ENCODE measurements at regions not wholly inside any gene's neighbourhood (a gene's known extent, or its start where the extent isn't known, plus 50 kb on each side); places are given as distances from the start of the nearest gene placed in this dataset.

- H3K4me1 ChIP-seq (ENCODE audit: insufficient read depth): no peaks in the 10 kb centered on the region
- no peak overlapping the region for H2AFZ ChIP-seq
- H3K9me3 ChIP-seq (ENCODE audit: low read depth): no peaks in the 10 kb centered on the region
- H4K20me1 ChIP-seq (ENCODE audit: insufficient read depth, poor library complexity, severe bottlenecking): no peaks in the 10 kb centered on the region
- no peaks in the 10 kb centered on the region for H3K36me3 ChIP-seq (replicated peaks; ENCODE audit: insufficient read depth, low read depth)
- no peaks in the 10 kb centered on the region for H3K79me2 ChIP-seq
- 100% methylated on average over 1 of the region's 1 CpG for WGBS (ENCODE audit: low lambda C conversion rate, missing lambda C conversion rate)
- no peak overlapping the region for H3K4me2 ChIP-seq
- no peaks in the 10 kb centered on the region for H3K9me2 ChIP-seq (replicated peaks; ENCODE audit: insufficient read depth)
- H3K27ac ChIP-seq: no peak overlapping the region
- no peak for DNase-seq (ENCODE audit: low spot score)
- TF ChIP-seq CTCF (IDR thresholded peaks at IDR 0.05; ENCODE audit: poor library complexity) (no peak), EZH2 (IDR thresholded peaks at IDR 0.05; ENCODE audit: borderline replicate concordance) (no peak), EZH2phosphoT487 (IDR thresholded peaks at IDR 0.05; ENCODE audit: low read depth, severe bottlenecking, unreplicated experiment) (no peak)
- no peak overlapping the region for H3K4me3 ChIP-seq
- H3K27me3 ChIP-seq: no peaks in the 10 kb centered on the region
Measured at GRCh38 chr2:225779829-225780228, 380.3 kb downstream of the NYAP2 start.

GRCh38 chr2:225773148-225773547 lies 373.6 kb downstream of the NYAP2 start:
- H3K9me2 ChIP-seq (replicated peaks; ENCODE audit: insufficient read depth): no peaks in the 10 kb centered on the region
- no peak overlapping the region for H3K4me3 ChIP-seq
- H2AFZ ChIP-seq: no peak overlapping the region
- H3K4me2 ChIP-seq: no peak overlapping the region
- H3K36me3 ChIP-seq (replicated peaks; ENCODE audit: insufficient read depth, low read depth): no peaks in the 10 kb centered on the region
- no peaks in the 10 kb centered on the region for H3K9me3 ChIP-seq (ENCODE audit: low read depth)
- DNase-seq (ENCODE audit: low spot score): no peak
- no peaks in the 10 kb centered on the region for H3K4me1 ChIP-seq (ENCODE audit: insufficient read depth)
- TF ChIP-seq CTCF (IDR thresholded peaks at IDR 0.05; ENCODE audit: poor library complexity) (no peak), EZH2phosphoT487 (IDR thresholded peaks at IDR 0.05; ENCODE audit: low read depth, severe bottlenecking, unreplicated experiment) (no peak), EZH2 (IDR thresholded peaks at IDR 0.05; ENCODE audit: borderline replicate concordance) (no peak)
- no peaks in the 10 kb centered on the region for H3K27me3 ChIP-seq
- WGBS (ENCODE audit: low lambda C conversion rate, missing lambda C conversion rate): 76% methylated on average over 2 of the region's 2 CpGs
- no peaks in the 10 kb centered on the region for H3K79me2 ChIP-seq
- H4K20me1 ChIP-seq (ENCODE audit: insufficient read depth, poor library complexity, severe bottlenecking): no peaks in the 10 kb centered on the region
- H3K27ac ChIP-seq: no peak overlapping the region

GRCh38 chr2:225771701-225772100 lies 372.2 kb downstream of the NYAP2 start:
- Histone ChIP-seq H3K27me3 (no peaks in the 10 kb centered on the region), H3K9me3 (ENCODE audit: low read depth) (no peaks in the 10 kb centered on the region), H3K9me2 (replicated peaks; ENCODE audit: insufficient read depth) (no peaks in the 10 kb centered on the region), H3K27ac (no peak overlapping the region), H2AFZ (no peak overlapping the region), H3K36me3 (replicated peaks; ENCODE audit: insufficient read depth, low read depth) (no peaks in the 10 kb centered on the region), H3K4me2 (no peak overlapping the region), H3K4me3 (no peak overlapping the region), H4K20me1 (ENCODE audit: insufficient read depth, poor library complexity, severe bottlenecking) (no peaks in the 10 kb centered on the region), H3K79me2 (no peaks in the 10 kb centered on the region), H3K4me1 (ENCODE audit: insufficient read depth) (no peaks in the 10 kb centered on the region)
- TF ChIP-seq EZH2 (IDR thresholded peaks at IDR 0.05; ENCODE audit: borderline replicate concordance): no peak
- no peak for TF ChIP-seq CTCF (IDR thresholded peaks at IDR 0.05; ENCODE audit: poor library complexity)
- TF ChIP-seq EZH2phosphoT487 (IDR thresholded peaks at IDR 0.05; ENCODE audit: low read depth, severe bottlenecking, unreplicated experiment): no peak
- no peak for DNase-seq (ENCODE audit: low spot score)
- 95% methylated on average over 2 of the region's 2 CpGs for whole genome bisulfite sequencing (ENCODE audit: low lambda C conversion rate, missing lambda C conversion rate)

- H3K9me2 ChIP-seq (replicated peaks; ENCODE audit: insufficient read depth): no peaks in the 10 kb centered on the region
- DNase-seq (ENCODE audit: low spot score): no peak
- H3K4me1 ChIP-seq (ENCODE audit: insufficient read depth): no peaks in the 10 kb centered on the region
- no peaks in the 10 kb centered on the region for H3K36me3 ChIP-seq (replicated peaks; ENCODE audit: insufficient read depth, low read depth)
- TF ChIP-seq EZH2 (IDR thresholded peaks at IDR 0.05; ENCODE audit: borderline replicate concordance) (no peak), EZH2phosphoT487 (IDR thresholded peaks at IDR 0.05; ENCODE audit: low read depth, severe bottlenecking, unreplicated experiment) (no peak), CTCF (IDR thresholded peaks at IDR 0.05; ENCODE audit: poor library complexity) (no peak)
- H3K4me2 ChIP-seq: no peak overlapping the region
- H4K20me1 ChIP-seq (ENCODE audit: insufficient read depth, poor library complexity, severe bottlenecking): no peaks in the 10 kb centered on the region
- no peak overlapping the region for H2AFZ ChIP-seq
- H3K9me3 ChIP-seq (ENCODE audit: low read depth): no peaks in the 10 kb centered on the region
- H3K27me3 ChIP-seq: no peaks in the 10 kb centered on the region
- no peak overlapping the region for H3K4me3 ChIP-seq
- WGBS (ENCODE audit: low lambda C conversion rate, missing lambda C conversion rate): 97% methylated on average over 3 of the region's 3 CpGs
- H3K27ac ChIP-seq: no peak overlapping the region
- no peaks in the 10 kb centered on the region for H3K79me2 ChIP-seq
Measured at GRCh38 chr2:225768741-225769140, 369.2 kb downstream of the NYAP2 start.

All from hepatocyte (in vitro differentiated cells).